ENCODE measurements at regions not wholly inside any gene's neighbourhood (a gene's known extent, or its start where the extent isn't known, plus 50 kb on each side); places are given as distances from the start of the nearest gene placed in this dataset.

GRCh38 chr4:164318350-164318749 is 435.6 kb upstream of the SMIM31 start:
- Mint-ChIP-seq H3K4me1 (ENCODE audit: low read depth) (peaks cover 2% of the 10 kb centered on the region), H3K4me3 (ENCODE audit: low read depth) (no peak overlapping the region), H3K36me3 (ENCODE audit: insufficient read depth) (no peaks in the 10 kb centered on the region), H3K27me3 (no peaks in the 10 kb centered on the region), H3K9me3 (ENCODE audit: low read depth) (no peaks in the 10 kb centered on the region), H3K27ac (no peak overlapping the region)
- TF ChIP-seq CTCF (IDR thresholded peaks at IDR 0.05; ENCODE audit: unreplicated experiment): no peak
- no peak for DNase-seq (ENCODE audit: low spot score, unreplicated experiment)

GRCh38 chr4:164319688-164320087 is 434.2 kb upstream of the SMIM31 start:
- no peaks in the 10 kb centered on the region for H3K36me3 Mint-ChIP-seq (ENCODE audit: insufficient read depth)

GRCh38 chr4:164320847-164321246 is 433.1 kb upstream of the SMIM31 start:
- Mint-ChIP-seq H3K4me3 (ENCODE audit: low read depth) (no peak overlapping the region), H3K4me1 (ENCODE audit: low read depth) (peaks cover 2% of the 10 kb centered on the region), H3K9me3 (ENCODE audit: low read depth) (no peaks in the 10 kb centered on the region), H3K27ac (peak overlapping the region; percentile 14), H3K36me3 (ENCODE audit: insufficient read depth) (no peaks in the 10 kb centered on the region), H3K27me3 (no peaks in the 10 kb centered on the region)
- no peak for DNase-seq (ENCODE audit: low spot score, unreplicated experiment)
- TF ChIP-seq CTCF (IDR thresholded peaks at IDR 0.05; ENCODE audit: unreplicated experiment): peak; percentile 27

More at GRCh38 chr4:164319688-164320087, 434.2 kb upstream of the SMIM31 start:
- no peak for DNase-seq (ENCODE audit: low spot score, unreplicated experiment)
- TF ChIP-seq CTCF (IDR thresholded peaks at IDR 0.05; ENCODE audit: unreplicated experiment): no peak
- Mint-ChIP-seq H3K4me3 (ENCODE audit: low read depth) (no peak overlapping the region), H3K9me3 (ENCODE audit: low read depth) (no peaks in the 10 kb centered on the region), H3K27me3 (no peaks in the 10 kb centered on the region), H3K27ac (no peak overlapping the region), H3K4me1 (ENCODE audit: low read depth) (peaks cover 2% of the 10 kb centered on the region)

- no peak for DNase-seq (ENCODE audit: low spot score, unreplicated experiment)
- H3K27ac Mint-ChIP-seq: no peak overlapping the region
- no peak overlapping the region for H3K4me3 Mint-ChIP-seq (ENCODE audit: low read depth)
- no peaks in the 10 kb centered on the region for H3K36me3 Mint-ChIP-seq (ENCODE audit: insufficient read depth)
- no peaks in the 10 kb centered on the region for H3K27me3 Mint-ChIP-seq
- H3K4me1 Mint-ChIP-seq (ENCODE audit: low read depth): no peaks in the 10 kb centered on the region
- no peak for TF ChIP-seq CTCF (IDR thresholded peaks at IDR 0.05; ENCODE audit: unreplicated experiment)
- no peaks in the 10 kb centered on the region for H3K9me3 Mint-ChIP-seq (ENCODE audit: low read depth)
Measured at GRCh38 chr4:164326056-164326455, 427.9 kb upstream of the SMIM31 start.

GRCh38 chr4:164337219-164337944 is 416.5 kb upstream of the SMIM31 start:
- peaks cover 11% of the 10 kb centered on the region for H3K4me1 Mint-ChIP-seq (ENCODE audit: low read depth)
- H3K9me3 Mint-ChIP-seq (ENCODE audit: low read depth): peaks cover 18% of the 10 kb centered on the region
- H3K27ac Mint-ChIP-seq: no peak overlapping the region
- TF ChIP-seq CTCF (IDR thresholded peaks at IDR 0.05; ENCODE audit: unreplicated experiment): no peak
- no peak for DNase-seq (ENCODE audit: low spot score, unreplicated experiment)
- peaks cover 2% of the 10 kb centered on the region for H3K27me3 Mint-ChIP-seq
- no peak overlapping the region for H3K4me3 Mint-ChIP-seq (ENCODE audit: low read depth)
- peaks cover 1% of the 10 kb centered on the region for H3K36me3 Mint-ChIP-seq (ENCODE audit: insufficient read depth)
